ENCODE measurements at regions not wholly inside any gene's neighbourhood (a gene's known extent, or its start where the extent isn't known, plus 50 kb on each side); places are given as distances from the start of the nearest gene placed in this dataset.
"Not testable (repeated sequence)": the region's sequence is repeated elsewhere in the genome, so short reads cannot be mapped to it uniquely, and the experiment has no call there.

- no peaks in the 10 kb centered on the region for H3K79me2 ChIP-seq (ENCODE audit: control insufficient read depth, low read length)
- H4K20me1 ChIP-seq (ENCODE audit: control insufficient read depth, insufficient read depth, low read depth, low read length) = no peaks in the 10 kb centered on the region
- H3K9me3 ChIP-seq (ENCODE audit: control insufficient read depth, insufficient read depth, low read length) = no peaks in the 10 kb centered on the region
- no peaks in the 10 kb centered on the region for H3K4me1 ChIP-seq (ENCODE audit: control insufficient read depth, low read length)
- H3K4me3 ChIP-seq (ENCODE audit: low read length) = no peak overlapping the region
- H3F3A ChIP-seq (ENCODE audit: control insufficient read depth, insufficient read depth) = no peaks in the 10 kb centered on the region
- no peaks in the 10 kb centered on the region for H3K36me3 ChIP-seq (ENCODE audit: control insufficient read depth, low read length)
- no peak overlapping the region for H3K27ac ChIP-seq (ENCODE audit: low read depth, low read length)
- H3K9me2 ChIP-seq (replicated peaks; ENCODE audit: control insufficient read depth, low read length) = no peaks in the 10 kb centered on the region
- H3K4me2 ChIP-seq (ENCODE audit: low read length) = no peak overlapping the region
- TF ChIP-seq EZH2phosphoT487 (IDR thresholded peaks at IDR 0.05; ENCODE audit: borderline replicate concordance, low read length) = no peak
- TF ChIP-seq CTCF (IDR thresholded peaks at IDR 0.05; ENCODE audit: low read depth, low read length, poor library complexity, severe bottlenecking) = no peak
- H3K27me3 ChIP-seq (ENCODE audit: control insufficient read depth, low read length) = no peaks in the 10 kb centered on the region
These were observed 158.4 kb upstream of the MEX3C start for GRCh38 chr18:51355841-51356240.

DNA sequence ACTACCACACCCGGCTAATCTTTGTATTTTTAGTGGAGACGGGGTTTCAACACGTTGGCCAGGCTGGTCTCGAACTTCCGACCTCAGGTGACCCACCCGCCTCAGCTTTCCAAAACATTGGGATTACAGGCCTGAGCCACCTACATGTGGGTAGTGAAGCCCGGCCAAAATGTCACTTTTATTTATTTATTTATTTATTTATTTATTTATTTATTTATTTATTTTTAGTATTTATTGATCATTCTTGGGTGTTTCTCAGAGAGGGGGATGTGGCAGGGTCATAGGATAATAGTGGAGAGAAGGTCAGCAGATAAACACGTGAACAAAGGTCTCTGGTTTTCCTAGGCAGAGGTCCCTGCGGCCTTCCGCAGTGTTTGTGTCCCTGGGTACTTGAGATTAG is 162.8 kb upstream of the MEX3C start:
- H3K27me3 ChIP-seq (ENCODE audit: control insufficient read depth, low read length); H4K20me1 ChIP-seq (ENCODE audit: control insufficient read depth, insufficient read depth, low read depth, low read length); H3K4me3 ChIP-seq (ENCODE audit: low read length); H3F3A ChIP-seq (ENCODE audit: control insufficient read depth, insufficient read depth); H3K27ac ChIP-seq (ENCODE audit: low read depth, low read length); H3K9me2 ChIP-seq (replicated peaks; ENCODE audit: control insufficient read depth, low read length); H3K4me2 ChIP-seq (ENCODE audit: low read length); H3K79me2 ChIP-seq (ENCODE audit: control insufficient read depth, low read length); H3K4me1 ChIP-seq (ENCODE audit: control insufficient read depth, low read length); H3K9me3 ChIP-seq (ENCODE audit: control insufficient read depth, insufficient read depth, low read length); H3K36me3 ChIP-seq (ENCODE audit: control insufficient read depth, low read length): not testable (repeated sequence)

GRCh38 chr18:51361130-51361860 is 163.8 kb upstream of the MEX3C start:
- no peaks in the 10 kb centered on the region for H3K4me1 ChIP-seq (ENCODE audit: control insufficient read depth, low read length)

More at GRCh38 chr18:51361130-51361860, 163.8 kb upstream of the MEX3C start:
- Histone ChIP-seq H3K27me3 (ENCODE audit: control insufficient read depth, low read length) (no peaks in the 10 kb centered on the region), H3K9me3 (ENCODE audit: control insufficient read depth, insufficient read depth, low read length) (no peaks in the 10 kb centered on the region), H3F3A (ENCODE audit: control insufficient read depth, insufficient read depth) (no peaks in the 10 kb centered on the region), H3K79me2 (ENCODE audit: control insufficient read depth, low read length) (no peaks in the 10 kb centered on the region), H3K9me2 (replicated peaks; ENCODE audit: control insufficient read depth, low read length) (no peaks in the 10 kb centered on the region), H3K4me2 (ENCODE audit: low read length) (no peak overlapping the region), H3K4me3 (ENCODE audit: low read length) (no peak overlapping the region), H3K36me3 (ENCODE audit: control insufficient read depth, low read length) (no peaks in the 10 kb centered on the region), H4K20me1 (ENCODE audit: control insufficient read depth, insufficient read depth, low read depth, low read length) (no peaks in the 10 kb centered on the region), H3K27ac (ENCODE audit: low read depth, low read length) (no peak overlapping the region)
- no peak for TF ChIP-seq EZH2phosphoT487 (IDR thresholded peaks at IDR 0.05; ENCODE audit: borderline replicate concordance, low read length)
- TF ChIP-seq CTCF (IDR thresholded peaks at IDR 0.05; ENCODE audit: low read depth, low read length, poor library complexity, severe bottlenecking) = no peak

Measured in DOHH2 (cell line).